ENCODE measurements at regions not wholly inside any gene's neighbourhood (a gene's known extent, or its start where the extent isn't known, plus 50 kb on each side); places are given as distances from the start of the nearest gene placed in this dataset.

- H3K4me3 ChIP-seq = no peak overlapping the region
- no peaks in the 10 kb centered on the region for H3K27me3 ChIP-seq
- no peaks in the 10 kb centered on the region for H3K9me3 ChIP-seq (ENCODE audit: low read depth)
- no peaks in the 10 kb centered on the region for H3K36me3 ChIP-seq
- no peak for TF ChIP-seq CTCF (IDR thresholded peaks at IDR 0.05; ENCODE audit: low read depth, low read length)
- no peaks in the 10 kb centered on the region for H3K4me1 ChIP-seq (ENCODE audit: low read depth)
- no peak for DNase-seq (ENCODE audit: low read depth in 1 of 2, low spot score in 1 of 2)
- no peak overlapping the region for H3K27ac ChIP-seq
Measured at GRCh38 chr5:36528588-36528987, 77.8 kb upstream of the SLC1A3 start.

- no peak for DNase-seq (ENCODE audit: low read depth in 1 of 2, low spot score in 1 of 2)
- Histone ChIP-seq H3K27me3 (no peaks in the 10 kb centered on the region), H3K27ac (no peak overlapping the region), H3K36me3 (no peaks in the 10 kb centered on the region), H3K4me1 (ENCODE audit: low read depth) (no peaks in the 10 kb centered on the region), H3K4me3 (no peak overlapping the region), H3K9me3 (ENCODE audit: low read depth) (no peaks in the 10 kb centered on the region)
- TF ChIP-seq CTCF (IDR thresholded peaks at IDR 0.05; ENCODE audit: low read depth, low read length) = no peak
Measured at GRCh38 chr5:36529142-36529541, 77.3 kb upstream of the SLC1A3 start.

GRCh38 chr5:36530215-36530614 is 76.2 kb upstream of the SLC1A3 start:
- no peaks in the 10 kb centered on the region for H3K27me3 ChIP-seq
- H3K36me3 ChIP-seq = no peaks in the 10 kb centered on the region
- no peaks in the 10 kb centered on the region for H3K9me3 ChIP-seq (ENCODE audit: low read depth)
- H3K4me1 ChIP-seq (ENCODE audit: low read depth) = no peaks in the 10 kb centered on the region
- H3K4me3 ChIP-seq = no peak overlapping the region
- no peak for DNase-seq (ENCODE audit: low read depth in 1 of 2, low spot score in 1 of 2)
- TF ChIP-seq CTCF (IDR thresholded peaks at IDR 0.05; ENCODE audit: low read depth, low read length) = no peak
- no peak overlapping the region for H3K27ac ChIP-seq

GRCh38 chr5:36531401-36531800 is 75.0 kb upstream of the SLC1A3 start:
- TF ChIP-seq CTCF (IDR thresholded peaks at IDR 0.05; ENCODE audit: low read depth, low read length) = no peak
- Histone ChIP-seq H3K27ac (no peak overlapping the region), H3K4me3 (no peak overlapping the region), H3K27me3 (no peaks in the 10 kb centered on the region), H3K4me1 (ENCODE audit: low read depth) (no peaks in the 10 kb centered on the region), H3K9me3 (ENCODE audit: low read depth) (no peaks in the 10 kb centered on the region), H3K36me3 (no peaks in the 10 kb centered on the region)
- no peak for DNase-seq (ENCODE audit: low read depth in 1 of 2, low spot score in 1 of 2)

GRCh38 chr5:36535378-36535777 is 71.0 kb upstream of the SLC1A3 start:
- H3K27me3 ChIP-seq = no peaks in the 10 kb centered on the region
- no peak overlapping the region for H3K27ac ChIP-seq
- no peaks in the 10 kb centered on the region for H3K4me1 ChIP-seq (ENCODE audit: low read depth)
- no peak for TF ChIP-seq CTCF (IDR thresholded peaks at IDR 0.05; ENCODE audit: low read depth, low read length)
- no peaks in the 10 kb centered on the region for H3K36me3 ChIP-seq
- DNase-seq (ENCODE audit: low read depth in 1 of 2, low spot score in 1 of 2) = no peak
- no peak overlapping the region for H3K4me3 ChIP-seq
- H3K9me3 ChIP-seq (ENCODE audit: low read depth) = no peaks in the 10 kb centered on the region
